Activated CD8-positive, alpha-beta memory T cell treated with anti-CD3 and anti-CD28 coated beads for 48 hours (primary cell): ENCODE measurements at regions not wholly inside any gene's neighbourhood (a gene's known extent, or its start where the extent isn't known, plus 50 kb on each side); places are given as distances from the start of the nearest gene placed in this dataset.
"Not testable (repeated sequence)": the region's sequence is repeated elsewhere in the genome, so short reads cannot be mapped to it uniquely, and the experiment has no call there.

ENCODE experiments used
- DNase-seq, 3 experiments: peaks; one replicate each; pipeline ENCODE4 v3.0.0-alpha.2; 2020; ENCODE audit warnings: low read depth in 2 of 3, low spot score in 2 of 3

GRCh38 chr15:22258009-22258397 lies 177.7 kb downstream of the OR4M2 start:
- no peak for DNase-seq

GRCh38 chr15:22258398-22259150 lies 178.2 kb downstream of the OR4M2 start:
- DNase-seq = no peak

- DNase-seq = not testable (repeated sequence)
These were observed 178.9 kb downstream of the OR4M2 start for GRCh38 chr15:22259151-22259750.

- DNase-seq = no peak
These were observed 179.6 kb downstream of the OR4M2 start for GRCh38 chr15:22259881-22260421.

- no peak for DNase-seq
These were observed 182.3 kb downstream of the OR4M2 start for GRCh38 chr15:22262613-22263020.

- no peak for DNase-seq
These were observed 183.4 kb downstream of the OR4M2 start for GRCh38 chr15:22263738-22264137.

- not testable (repeated sequence) for DNase-seq
These were observed 183.9 kb downstream of the OR4M2 start for GRCh38 chr15:22264272-22264671.

GRCh38 chr15:22265056-22265945 lies 185.0 kb downstream of the OR4M2 start:
- no peak for DNase-seq

- no peak for DNase-seq
These were observed 185.6 kb downstream of the OR4M2 start for GRCh38 chr15:22265970-22266369.

GRCh38 chr15:22267761-22268160 lies 187.4 kb downstream of the OR4M2 start:
- DNase-seq = no peak

- not testable (repeated sequence) for DNase-seq
These were observed 187.9 kb downstream of the OR4M2 start for GRCh38 chr15:22268201-22268600.

- DNase-seq = not testable (repeated sequence)
These were observed 188.3 kb downstream of the OR4M2 start for GRCh38 chr15:22268654-22269053.

- not testable (repeated sequence) for DNase-seq
These were observed 186.2 kb upstream of the GOLGA6L22 start for GRCh38 chr15:22272286-22273160.

GRCh38 chr15:22273185-22273584 lies 185.5 kb upstream of the GOLGA6L22 start:
- DNase-seq = not testable (repeated sequence)

- not testable (repeated sequence) for DNase-seq
These were observed 184.3 kb upstream of the GOLGA6L22 start for GRCh38 chr15:22274376-22274775.

GRCh38 chr15:22280770-22281169 lies 177.9 kb upstream of the GOLGA6L22 start:
- DNase-seq = not testable (repeated sequence)

- not testable (repeated sequence) for DNase-seq
These were observed 175.7 kb upstream of the GOLGA6L22 start for GRCh38 chr15:22282794-22283533.

GRCh38 chr15:22284795-22285420 lies 173.8 kb upstream of the GOLGA6L22 start:
- DNase-seq = not testable (repeated sequence)

GRCh38 chr15:22291054-22291453 lies 167.6 kb upstream of the GOLGA6L22 start:
- DNase-seq = not testable (repeated sequence)
